ENCODE measurements at regions not wholly inside any gene's neighbourhood (a gene's known extent, or its start where the extent isn't known, plus 50 kb on each side); places are given as distances from the start of the nearest gene placed in this dataset.

- TF ChIP-seq, protein P1, sequence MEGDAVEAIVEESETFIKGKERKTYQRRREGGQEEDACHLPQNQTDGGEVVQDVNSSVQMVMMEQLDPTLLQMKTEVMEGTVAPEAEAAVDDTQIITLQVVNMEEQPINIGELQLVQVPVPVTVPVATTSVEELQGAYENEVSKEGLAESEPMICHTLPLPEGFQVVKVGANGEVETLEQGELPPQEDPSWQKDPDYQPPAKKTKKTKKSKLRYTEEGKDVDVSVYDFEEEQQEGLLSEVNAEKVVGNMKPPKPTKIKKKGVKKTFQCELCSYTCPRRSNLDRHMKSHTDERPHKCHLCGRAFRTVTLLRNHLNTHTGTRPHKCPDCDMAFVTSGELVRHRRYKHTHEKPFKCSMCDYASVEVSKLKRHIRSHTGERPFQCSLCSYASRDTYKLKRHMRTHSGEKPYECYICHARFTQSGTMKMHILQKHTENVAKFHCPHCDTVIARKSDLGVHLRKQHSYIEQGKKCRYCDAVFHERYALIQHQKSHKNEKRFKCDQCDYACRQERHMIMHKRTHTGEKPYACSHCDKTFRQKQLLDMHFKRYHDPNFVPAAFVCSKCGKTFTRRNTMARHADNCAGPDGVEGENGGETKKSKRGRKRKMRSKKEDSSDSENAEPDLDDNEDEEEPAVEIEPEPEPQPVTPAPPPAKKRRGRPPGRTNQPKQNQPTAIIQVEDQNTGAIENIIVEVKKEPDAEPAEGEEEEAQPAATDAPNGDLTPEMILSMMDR (IDR thresholded peaks at IDR 0.05; ENCODE audit: unreplicated experiment): no peak
- peaks cover 19% of the 10 kb centered on the region for H3K36me3 Mint-ChIP-seq (ENCODE audit: insufficient read depth, unreplicated experiment)
- no peaks in the 10 kb centered on the region for H3K9me3 Mint-ChIP-seq (ENCODE audit: unreplicated experiment)
- H3K4me3 Mint-ChIP-seq (ENCODE audit: unreplicated experiment): no peak overlapping the region
- H3K4me1 Mint-ChIP-seq (ENCODE audit: insufficient read depth, unreplicated experiment): peaks cover 5% of the 10 kb centered on the region
- no peak for DNase-seq (ENCODE audit: unreplicated experiment)
- H3K27me3 Mint-ChIP-seq (ENCODE audit: insufficient read depth, unreplicated experiment): no peaks in the 10 kb centered on the region
- BruUV-seq (replicated peaks): no TSS peak
- intact Hi-C loops (cut with micrococcal nuclease): no loop called here
- H3K27ac Mint-ChIP-seq (ENCODE audit: low read depth, unreplicated experiment): no peak overlapping the region
- ChIA-PET POLR2A (no interaction called here), CTCF (no interaction called here)
These were observed 163.9 kb upstream of the IER5L start for GRCh38 chr9:129341987-129342348.

GRCh38 chr9:129341171-129341986, 163.3 kb upstream of the IER5L start:
- H3K36me3 Mint-ChIP-seq (ENCODE audit: insufficient read depth, unreplicated experiment): peaks cover 19% of the 10 kb centered on the region
- no TSS peak for BruUV-seq (replicated peaks)
- no peak for DNase-seq (ENCODE audit: unreplicated experiment)
- intact Hi-C loops (cut with micrococcal nuclease): no loop called here
- H3K4me3 Mint-ChIP-seq (ENCODE audit: unreplicated experiment): no peak overlapping the region
- H3K27me3 Mint-ChIP-seq (ENCODE audit: insufficient read depth, unreplicated experiment): no peaks in the 10 kb centered on the region
- TF ChIP-seq, protein P1 (IDR thresholded peaks at IDR 0.05; ENCODE audit: unreplicated experiment): no peak
- H3K4me1 Mint-ChIP-seq (ENCODE audit: insufficient read depth, unreplicated experiment): peaks cover 5% of the 10 kb centered on the region
- ChIA-PET POLR2A (no interaction called here), CTCF (no interaction called here)
- no peaks in the 10 kb centered on the region for H3K9me3 Mint-ChIP-seq (ENCODE audit: unreplicated experiment)
- no peak overlapping the region for H3K27ac Mint-ChIP-seq (ENCODE audit: low read depth, unreplicated experiment)

DNA sequence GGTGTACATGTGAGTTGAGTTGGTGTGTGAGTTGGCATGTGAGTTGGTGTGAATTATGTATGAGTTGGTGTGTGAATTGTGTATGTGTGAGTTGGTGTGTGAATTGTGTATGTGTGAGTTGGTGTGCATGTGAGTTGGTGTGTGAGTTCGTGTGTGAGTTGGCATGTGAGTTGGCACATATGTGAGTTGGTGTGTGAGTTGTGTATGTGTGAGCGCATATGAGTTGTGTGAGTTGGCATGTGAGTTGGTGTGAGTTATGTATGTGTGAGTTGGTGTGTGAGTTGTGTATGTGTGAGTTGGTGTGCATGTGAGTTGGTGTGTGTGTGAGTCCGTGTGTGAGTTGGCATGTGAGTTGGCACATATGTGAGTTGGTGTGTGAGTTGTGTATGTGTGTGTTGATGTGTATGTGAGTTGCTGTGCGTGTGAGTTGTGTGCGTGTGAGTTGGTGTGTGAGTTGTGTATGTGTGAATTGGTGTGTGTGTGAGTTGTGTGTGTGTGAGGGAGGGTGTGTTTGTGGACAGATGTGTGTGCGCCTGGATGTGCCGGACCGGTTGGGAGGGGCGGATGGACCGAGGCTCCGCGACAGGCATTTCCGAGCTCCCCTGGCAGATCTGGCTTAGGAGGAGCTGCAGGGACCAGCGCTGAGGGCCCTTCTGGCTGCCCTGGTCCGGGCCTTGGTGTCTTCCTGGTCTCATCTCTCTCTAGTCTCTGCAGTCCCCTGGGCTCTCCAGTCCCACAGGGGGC, 162.5 kb upstream of the IER5L start:
- no peak for DNase-seq (ENCODE audit: unreplicated experiment)
- Mint-ChIP-seq H3K4me1 (ENCODE audit: insufficient read depth, unreplicated experiment) (peaks cover 5% of the 10 kb centered on the region), H3K36me3 (ENCODE audit: insufficient read depth, unreplicated experiment) (peaks cover 19% of the 10 kb centered on the region), H3K27me3 (ENCODE audit: insufficient read depth, unreplicated experiment) (no peaks in the 10 kb centered on the region), H3K27ac (ENCODE audit: low read depth, unreplicated experiment) (no peak overlapping the region), H3K4me3 (ENCODE audit: unreplicated experiment) (no peak overlapping the region), H3K9me3 (ENCODE audit: unreplicated experiment) (no peaks in the 10 kb centered on the region)
- POLR2A ChIA-PET: no interaction called here
- intact Hi-C loops (cut with micrococcal nuclease): no loop called here
- TF ChIP-seq, protein P1 (IDR thresholded peaks at IDR 0.05; ENCODE audit: unreplicated experiment): no peak
- CTCF ChIA-PET: no interaction called here
- BruUV-seq (replicated peaks): no TSS peak

DNA sequence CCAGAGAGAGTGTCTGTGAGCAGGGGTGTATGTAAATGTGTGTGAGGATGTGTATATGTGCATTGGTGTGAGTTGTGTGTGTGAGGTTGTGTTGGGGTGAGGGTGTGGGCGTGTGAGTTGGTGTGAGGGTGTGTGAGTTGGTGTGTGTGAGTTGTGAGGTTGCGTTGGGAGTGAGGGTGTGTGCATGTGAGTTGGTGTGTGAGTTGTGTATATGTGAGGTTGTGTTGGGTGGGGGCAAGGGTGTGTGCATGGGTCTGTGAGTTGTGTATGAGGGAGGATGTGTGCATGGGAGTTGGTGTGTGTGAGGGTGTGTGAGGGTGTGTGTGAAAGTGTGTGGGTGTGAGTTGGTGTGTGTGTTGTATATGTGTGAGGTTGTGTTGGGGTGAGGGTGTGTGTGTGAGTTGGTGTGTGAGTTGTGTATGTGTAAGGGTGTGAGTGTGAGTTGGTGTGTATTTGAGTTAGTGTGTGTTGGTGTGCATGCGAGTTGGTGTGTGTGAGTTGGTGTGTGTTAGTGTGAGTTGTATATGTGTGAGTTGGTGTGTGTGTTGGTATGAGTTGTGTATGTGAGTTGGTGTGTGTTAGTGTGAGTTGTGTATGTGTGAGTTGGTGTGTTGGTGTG, 161.6 kb upstream of the IER5L start:
- Mint-ChIP-seq H3K36me3 (ENCODE audit: insufficient read depth, unreplicated experiment) (peaks cover 13% of the 10 kb centered on the region), H3K27ac (ENCODE audit: low read depth, unreplicated experiment) (no peak overlapping the region), H3K4me3 (ENCODE audit: unreplicated experiment) (no peak overlapping the region), H3K27me3 (ENCODE audit: insufficient read depth, unreplicated experiment) (no peaks in the 10 kb centered on the region), H3K4me1 (ENCODE audit: insufficient read depth, unreplicated experiment) (peaks cover 10% of the 10 kb centered on the region), H3K9me3 (ENCODE audit: unreplicated experiment) (no peaks in the 10 kb centered on the region)
- intact Hi-C loops (cut with micrococcal nuclease): no loop called here
- POLR2A ChIA-PET: no interaction called here
- BruUV-seq (replicated peaks): no TSS peak
- DNase-seq (ENCODE audit: unreplicated experiment): no peak
- TF ChIP-seq, protein P1 (IDR thresholded peaks at IDR 0.05; ENCODE audit: unreplicated experiment): no peak
- CTCF ChIA-PET: interaction anchor here (1.0 kb wide), 1 partner anchor 165 kb away, joined by 3 read pairs; no protein-coding TSS in a partner anchor

Measured in MCF 10A (cell line).